ENCODE measurements at regions not wholly inside any gene's neighbourhood (a gene's known extent, or its start where the extent isn't known, plus 50 kb on each side); places are given as distances from the start of the nearest gene placed in this dataset.

DNA sequence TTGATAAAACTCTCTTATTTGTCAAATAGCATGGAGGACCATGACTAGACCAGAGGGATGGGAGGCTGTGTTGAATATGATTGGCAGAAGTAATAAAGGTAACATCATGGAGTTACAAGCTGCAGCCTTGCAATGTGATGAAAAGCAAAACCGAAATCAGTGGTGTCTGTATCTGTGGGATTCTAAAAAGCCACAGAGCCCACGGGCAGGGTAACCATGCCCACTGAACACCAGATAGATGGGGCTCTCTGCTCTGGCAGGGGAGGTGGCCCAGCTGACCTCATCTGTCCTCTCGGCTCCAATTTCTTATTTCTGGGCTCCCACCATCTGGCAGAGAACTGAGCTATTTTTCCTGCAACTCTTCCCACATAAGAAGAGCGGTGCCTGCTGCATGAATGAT lies 1072.2 kb downstream of the GATA3 start:
- TF ChIP-seq, protein P1, sequence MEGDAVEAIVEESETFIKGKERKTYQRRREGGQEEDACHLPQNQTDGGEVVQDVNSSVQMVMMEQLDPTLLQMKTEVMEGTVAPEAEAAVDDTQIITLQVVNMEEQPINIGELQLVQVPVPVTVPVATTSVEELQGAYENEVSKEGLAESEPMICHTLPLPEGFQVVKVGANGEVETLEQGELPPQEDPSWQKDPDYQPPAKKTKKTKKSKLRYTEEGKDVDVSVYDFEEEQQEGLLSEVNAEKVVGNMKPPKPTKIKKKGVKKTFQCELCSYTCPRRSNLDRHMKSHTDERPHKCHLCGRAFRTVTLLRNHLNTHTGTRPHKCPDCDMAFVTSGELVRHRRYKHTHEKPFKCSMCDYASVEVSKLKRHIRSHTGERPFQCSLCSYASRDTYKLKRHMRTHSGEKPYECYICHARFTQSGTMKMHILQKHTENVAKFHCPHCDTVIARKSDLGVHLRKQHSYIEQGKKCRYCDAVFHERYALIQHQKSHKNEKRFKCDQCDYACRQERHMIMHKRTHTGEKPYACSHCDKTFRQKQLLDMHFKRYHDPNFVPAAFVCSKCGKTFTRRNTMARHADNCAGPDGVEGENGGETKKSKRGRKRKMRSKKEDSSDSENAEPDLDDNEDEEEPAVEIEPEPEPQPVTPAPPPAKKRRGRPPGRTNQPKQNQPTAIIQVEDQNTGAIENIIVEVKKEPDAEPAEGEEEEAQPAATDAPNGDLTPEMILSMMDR (IDR thresholded peaks at IDR 0.05) = no peak
- TF ChIP-seq POLR2A (IDR thresholded peaks at IDR 0.05) = no peak

Measured in esophagus squamous epithelium (tissue), 4 donors.